GM10266 (cell line): ENCODE measurements at regions not wholly inside any gene's neighbourhood (a gene's known extent, or its start where the extent isn't known, plus 50 kb on each side); places are given as distances from the start of the nearest gene placed in this dataset.
A peak's percentile ranks its signal among the peaks of the same experiment; 100 is the strongest.
"Not testable (repeated sequence)": the region's sequence is repeated elsewhere in the genome, so short reads cannot be mapped to it uniquely, and the experiment has no call there.

Experiments
- DNase-seq: peaks from one replicate; pipeline ENCODE4 v3.0.0; 2012; ENCODE audit errors: extremely low spot score
- TF ChIP-seq, protein P1 (sequence below): IDR thresholded peaks from 2 replicates; pipeline ENCODE4 v1.5.1; 2012; ENCODE audit warnings: mild to moderate bottlenecking, low read depth; ENCODE audit not compliant: control insufficient read depth, insufficient read depth; ENCODE audit errors: missing control alignments

DNA sequence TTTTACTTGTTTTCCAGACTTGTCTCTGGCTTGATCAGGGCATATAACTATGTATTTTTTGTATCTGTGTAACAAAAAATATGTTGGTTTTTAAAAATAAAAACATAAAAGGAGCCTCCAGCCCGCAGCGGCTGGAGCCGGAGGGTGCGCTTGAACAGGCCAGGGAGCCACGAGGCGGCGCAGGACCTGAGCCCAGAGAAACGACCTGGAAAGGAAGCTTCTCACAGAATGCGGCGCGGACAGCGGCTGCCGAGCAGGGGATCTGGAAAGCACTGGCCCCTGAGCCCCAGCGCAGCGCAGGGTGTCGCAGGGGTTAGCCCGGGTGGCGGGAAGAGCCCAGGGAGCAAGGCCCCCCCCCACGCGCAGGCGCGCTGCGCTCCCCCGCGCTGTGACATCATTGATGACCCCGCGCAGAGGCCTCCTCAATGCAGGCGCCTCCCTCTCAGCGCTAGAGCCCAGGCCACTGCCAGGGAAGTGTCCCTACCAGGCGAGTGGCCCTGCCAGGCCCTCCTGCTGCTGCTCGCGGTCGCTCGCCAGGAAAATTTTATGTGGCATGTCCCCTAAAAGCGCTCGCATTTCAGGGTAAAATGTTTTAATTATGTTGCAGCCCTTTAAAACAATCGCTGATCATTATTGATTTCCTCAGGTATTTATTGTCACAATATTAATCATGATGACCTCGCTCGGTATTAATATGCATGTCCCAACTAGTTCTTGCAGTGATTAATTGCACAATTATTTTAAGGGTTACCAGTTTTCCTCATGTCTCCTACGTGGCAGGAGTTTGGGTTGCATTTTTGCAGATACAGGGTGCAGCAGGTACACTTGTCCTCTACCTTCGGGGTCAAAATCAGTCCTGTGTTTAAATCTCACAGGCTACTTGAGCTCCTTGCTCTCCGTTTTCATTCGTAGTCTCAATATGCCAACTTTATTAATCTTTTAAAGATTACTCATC is 134.2 kb downstream of the USP22 start:
- TF ChIP-seq, protein P1, sequence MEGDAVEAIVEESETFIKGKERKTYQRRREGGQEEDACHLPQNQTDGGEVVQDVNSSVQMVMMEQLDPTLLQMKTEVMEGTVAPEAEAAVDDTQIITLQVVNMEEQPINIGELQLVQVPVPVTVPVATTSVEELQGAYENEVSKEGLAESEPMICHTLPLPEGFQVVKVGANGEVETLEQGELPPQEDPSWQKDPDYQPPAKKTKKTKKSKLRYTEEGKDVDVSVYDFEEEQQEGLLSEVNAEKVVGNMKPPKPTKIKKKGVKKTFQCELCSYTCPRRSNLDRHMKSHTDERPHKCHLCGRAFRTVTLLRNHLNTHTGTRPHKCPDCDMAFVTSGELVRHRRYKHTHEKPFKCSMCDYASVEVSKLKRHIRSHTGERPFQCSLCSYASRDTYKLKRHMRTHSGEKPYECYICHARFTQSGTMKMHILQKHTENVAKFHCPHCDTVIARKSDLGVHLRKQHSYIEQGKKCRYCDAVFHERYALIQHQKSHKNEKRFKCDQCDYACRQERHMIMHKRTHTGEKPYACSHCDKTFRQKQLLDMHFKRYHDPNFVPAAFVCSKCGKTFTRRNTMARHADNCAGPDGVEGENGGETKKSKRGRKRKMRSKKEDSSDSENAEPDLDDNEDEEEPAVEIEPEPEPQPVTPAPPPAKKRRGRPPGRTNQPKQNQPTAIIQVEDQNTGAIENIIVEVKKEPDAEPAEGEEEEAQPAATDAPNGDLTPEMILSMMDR, result peak; percentile 53
- peak; percentile 89 for DNase-seq

DNA sequence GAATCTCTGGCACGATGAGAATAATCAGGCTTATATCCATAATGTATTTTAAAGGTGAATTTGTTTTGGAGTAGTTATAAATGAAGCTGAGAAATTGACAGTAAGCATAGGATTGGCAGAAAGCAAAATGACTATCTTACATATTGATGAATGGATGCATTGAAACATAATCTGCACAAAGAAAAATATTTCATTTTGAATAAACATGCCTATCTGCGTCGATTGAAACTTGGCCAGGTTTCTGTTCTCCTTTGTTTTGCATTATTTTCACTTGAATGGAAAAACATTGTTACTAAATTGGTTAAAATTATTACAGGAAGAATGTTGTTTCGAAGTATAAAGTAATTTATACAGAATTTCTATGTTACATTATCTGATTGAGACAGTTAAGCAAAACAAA is 128.2 kb downstream of the USP22 start:
- no peak for DNase-seq
- TF ChIP-seq, protein P1, result no peak

- TF ChIP-seq, protein P1, result no peak
- no peak for DNase-seq
Observed at GRCh38 chr17:20916383-20916782, 126.4 kb downstream of the USP22 start.

DNA sequence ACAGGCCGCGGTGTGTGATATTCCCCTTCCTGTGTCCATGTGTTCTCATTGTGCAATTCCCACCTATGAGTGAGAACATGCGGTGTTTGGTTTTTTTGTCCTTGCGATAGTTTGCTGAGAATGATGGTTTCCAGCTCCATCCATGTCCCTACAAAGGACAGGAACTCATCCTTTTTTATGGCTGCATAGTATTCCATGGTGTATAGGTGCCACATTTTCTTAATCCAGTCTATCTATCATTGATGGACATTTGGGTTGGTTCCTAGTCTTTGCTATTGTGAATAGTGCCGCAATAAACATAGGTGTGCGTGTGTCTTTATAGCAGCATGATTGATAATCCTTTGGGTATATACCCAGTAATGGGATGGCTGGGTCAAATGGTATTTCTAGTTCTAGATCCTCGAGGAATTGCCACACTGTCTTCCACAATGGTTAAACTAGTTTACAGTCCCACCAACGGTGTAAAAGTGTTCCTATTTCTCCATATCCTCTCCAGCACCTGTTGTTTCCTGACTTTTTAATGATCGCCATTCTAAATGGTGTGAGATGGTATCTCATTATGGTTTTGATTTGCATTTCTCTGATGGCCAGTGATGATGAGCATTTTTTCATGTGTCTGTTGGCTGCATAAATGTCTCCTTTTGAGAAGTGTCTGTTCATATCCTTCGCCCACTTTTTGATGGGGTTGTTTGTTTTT is 125.1 kb downstream of the USP22 start:
- DNase-seq, result not testable (repeated sequence)

DNA sequence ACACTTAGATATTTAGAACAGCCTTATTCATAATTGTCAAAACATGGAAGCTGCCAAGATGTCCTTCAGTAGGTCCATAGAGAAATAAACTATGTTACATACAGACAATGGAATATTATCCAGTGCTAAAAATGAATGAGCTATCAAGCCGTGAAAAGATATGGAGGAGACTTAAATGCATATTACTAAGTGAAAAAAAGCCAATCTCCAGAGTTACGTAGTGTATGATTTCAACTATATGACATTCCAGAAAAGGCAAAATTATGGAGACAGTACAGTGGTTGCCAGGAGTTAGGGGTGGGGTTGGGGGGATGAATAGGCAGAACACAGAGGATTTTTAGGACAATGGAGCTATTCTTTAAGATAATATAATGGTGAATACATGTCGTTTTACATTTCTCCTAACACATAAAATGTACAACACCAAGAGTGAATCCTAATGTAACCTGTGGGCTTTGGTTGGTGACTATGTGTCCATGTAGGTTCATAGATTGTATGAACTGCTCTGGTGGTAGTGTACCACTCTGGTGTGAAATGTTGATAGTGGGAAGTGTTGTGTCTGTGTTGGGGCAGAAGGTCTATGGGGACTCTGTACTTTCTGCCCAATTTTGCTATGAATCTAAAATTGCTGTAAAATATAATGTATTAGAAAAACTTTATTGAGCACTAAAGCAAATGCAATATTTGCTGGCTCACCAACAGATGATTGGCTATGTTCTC is 122.6 kb downstream of the USP22 start:
- TF ChIP-seq, protein P1, result no peak
- DNase-seq, result no peak

DNA sequence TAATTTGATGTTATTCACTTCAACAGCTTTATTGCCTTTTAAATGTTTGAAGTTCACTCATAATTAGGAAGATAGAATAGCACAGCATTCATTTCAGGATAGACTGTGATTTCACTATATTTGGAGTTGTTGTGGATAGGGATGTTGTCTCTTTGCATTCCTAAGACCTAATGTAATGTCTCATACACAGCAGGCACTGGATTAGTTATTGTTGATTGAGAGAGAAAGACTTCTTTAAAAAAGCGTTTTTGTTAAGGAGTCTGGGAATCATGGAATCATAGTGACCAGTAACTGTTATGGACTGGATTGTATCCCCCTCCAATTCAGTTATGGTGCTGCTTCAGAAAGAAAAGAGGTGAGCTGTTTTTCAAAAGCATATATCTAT is 122.0 kb downstream of the USP22 start:
- TF ChIP-seq, protein P1, result no peak
- no peak for DNase-seq

- TF ChIP-seq, protein P1, result no peak
- no peak for DNase-seq
Observed at GRCh38 chr17:20922128-20922670, 120.6 kb downstream of the USP22 start.
